ENCODE measurements at regions not wholly inside any gene's neighbourhood (a gene's known extent, or its start where the extent isn't known, plus 50 kb on each side); places are given as distances from the start of the nearest gene placed in this dataset.
"Not testable (repeated sequence)": the region's sequence is repeated elsewhere in the genome, so short reads cannot be mapped to it uniquely, and the experiment has no call there.

DNA sequence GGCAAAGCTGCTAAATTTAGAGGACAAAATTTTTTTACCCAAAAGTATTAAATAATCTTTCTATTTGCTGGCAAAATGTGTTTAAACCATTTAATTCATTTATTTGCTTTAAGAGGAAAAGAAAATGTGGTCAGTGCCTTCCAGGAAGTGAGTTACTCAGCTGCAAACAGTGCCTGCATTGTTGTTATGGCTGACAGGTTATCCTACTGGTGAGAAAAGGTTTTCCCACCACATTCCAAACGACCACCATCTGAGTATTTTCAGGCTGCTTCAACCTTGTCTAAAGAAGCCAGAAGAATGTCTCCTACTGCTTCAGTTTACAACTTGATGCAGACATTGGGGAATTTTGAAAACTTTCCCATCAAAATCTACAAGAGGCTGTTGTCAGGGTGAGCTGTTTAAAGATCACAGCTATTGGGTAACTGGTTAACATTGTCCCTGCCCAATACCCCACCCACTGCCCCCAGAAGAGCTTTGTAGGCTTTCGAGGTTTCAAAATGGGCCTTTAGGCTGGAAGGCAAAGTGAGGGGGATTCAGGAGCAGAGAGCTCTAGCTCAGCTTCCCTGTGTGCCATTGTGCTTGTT, 461.3 kb upstream of the FANCL start:
- TF ChIP-seq, protein P1, sequence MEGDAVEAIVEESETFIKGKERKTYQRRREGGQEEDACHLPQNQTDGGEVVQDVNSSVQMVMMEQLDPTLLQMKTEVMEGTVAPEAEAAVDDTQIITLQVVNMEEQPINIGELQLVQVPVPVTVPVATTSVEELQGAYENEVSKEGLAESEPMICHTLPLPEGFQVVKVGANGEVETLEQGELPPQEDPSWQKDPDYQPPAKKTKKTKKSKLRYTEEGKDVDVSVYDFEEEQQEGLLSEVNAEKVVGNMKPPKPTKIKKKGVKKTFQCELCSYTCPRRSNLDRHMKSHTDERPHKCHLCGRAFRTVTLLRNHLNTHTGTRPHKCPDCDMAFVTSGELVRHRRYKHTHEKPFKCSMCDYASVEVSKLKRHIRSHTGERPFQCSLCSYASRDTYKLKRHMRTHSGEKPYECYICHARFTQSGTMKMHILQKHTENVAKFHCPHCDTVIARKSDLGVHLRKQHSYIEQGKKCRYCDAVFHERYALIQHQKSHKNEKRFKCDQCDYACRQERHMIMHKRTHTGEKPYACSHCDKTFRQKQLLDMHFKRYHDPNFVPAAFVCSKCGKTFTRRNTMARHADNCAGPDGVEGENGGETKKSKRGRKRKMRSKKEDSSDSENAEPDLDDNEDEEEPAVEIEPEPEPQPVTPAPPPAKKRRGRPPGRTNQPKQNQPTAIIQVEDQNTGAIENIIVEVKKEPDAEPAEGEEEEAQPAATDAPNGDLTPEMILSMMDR (IDR thresholded peaks at IDR 0.05; ENCODE audit: low read depth, low read length), result no peak

DNA sequence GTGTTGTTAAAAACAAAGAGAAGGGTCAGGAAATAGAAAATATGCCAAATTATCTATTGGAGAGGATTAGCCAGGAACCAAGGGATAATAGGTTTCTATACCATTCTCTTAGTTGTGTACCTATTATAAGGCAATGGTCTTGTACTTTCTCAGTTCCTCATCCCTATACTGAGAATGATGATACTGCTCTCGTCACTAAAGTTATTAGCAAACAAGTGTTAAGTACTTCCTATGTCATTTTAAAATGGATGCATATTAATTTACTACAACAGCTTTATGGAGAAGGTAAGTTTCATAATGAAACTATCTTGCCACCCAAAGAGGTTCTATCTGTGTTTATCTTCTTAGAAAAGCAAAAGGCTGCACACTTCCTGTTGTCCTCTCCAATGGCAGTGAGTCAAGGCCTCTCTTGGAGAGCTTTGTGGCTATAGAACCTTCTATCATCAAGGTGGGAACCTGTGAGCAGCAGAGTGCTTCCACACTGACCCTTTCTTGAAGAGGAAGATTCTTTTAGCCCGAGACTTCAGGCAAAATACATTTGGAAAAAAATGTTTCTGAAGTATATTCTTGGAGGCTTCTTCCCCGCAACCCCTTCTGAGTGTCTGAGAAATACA, 460.7 kb upstream of the FANCL start:
- H3K4me3 ChIP-seq (ENCODE audit: low read depth, low read length), result no peak overlapping the region

More for the DNA sequence above, 461.3 kb upstream of the FANCL start:
- H3K4me3 ChIP-seq (ENCODE audit: low read depth, low read length), result no peak overlapping the region

DNA sequence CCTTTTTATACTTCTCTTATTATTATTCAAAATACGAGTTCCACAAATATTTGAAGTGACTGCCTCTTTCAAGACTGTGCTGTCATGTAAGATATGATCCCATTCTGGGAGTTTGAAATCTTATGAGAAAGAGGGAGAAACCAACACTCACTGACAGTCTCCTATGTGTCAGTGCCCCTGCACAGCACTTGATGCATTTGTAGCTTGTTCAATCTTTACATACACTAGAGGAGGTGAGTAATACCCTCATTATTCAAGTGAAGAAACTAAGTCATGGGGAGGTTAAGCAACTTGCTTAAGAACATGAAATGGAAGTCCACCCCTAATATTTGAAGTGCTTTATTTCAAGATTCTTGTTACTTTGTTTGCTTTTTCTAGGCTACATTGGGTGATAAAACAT, 459.5 kb upstream of the FANCL start:
- H3K4me3 ChIP-seq (ENCODE audit: low read depth, low read length), result no peak overlapping the region
- TF ChIP-seq, protein P1 (IDR thresholded peaks at IDR 0.05; ENCODE audit: low read depth, low read length), result no peak

More for the DNA sequence above, 460.7 kb upstream of the FANCL start:
- TF ChIP-seq, protein P1 (IDR thresholded peaks at IDR 0.05; ENCODE audit: low read depth, low read length), result no peak

DNA sequence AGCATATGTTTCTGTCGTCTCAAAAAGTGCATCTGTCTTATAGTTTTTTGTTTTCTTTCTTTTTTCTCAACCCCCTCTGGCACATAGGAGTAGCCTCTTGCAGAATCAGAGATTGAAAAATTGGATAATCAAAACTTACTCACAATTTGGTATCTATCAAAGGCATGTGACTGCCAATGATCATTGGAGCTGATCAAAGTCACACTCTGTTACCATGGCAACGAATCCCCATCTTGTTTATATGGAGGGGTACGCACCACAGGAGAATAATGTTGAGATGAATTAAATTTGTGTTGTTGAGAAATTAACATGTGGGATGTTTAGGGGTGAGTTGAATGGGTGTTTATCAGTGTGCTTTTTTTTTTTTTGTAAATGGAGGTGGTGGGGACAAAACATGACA, 458.3 kb upstream of the FANCL start:
- TF ChIP-seq, protein P1 (IDR thresholded peaks at IDR 0.05; ENCODE audit: low read depth, low read length), result no peak
- H3K4me3 ChIP-seq (ENCODE audit: low read depth, low read length), result no peak overlapping the region

DNA sequence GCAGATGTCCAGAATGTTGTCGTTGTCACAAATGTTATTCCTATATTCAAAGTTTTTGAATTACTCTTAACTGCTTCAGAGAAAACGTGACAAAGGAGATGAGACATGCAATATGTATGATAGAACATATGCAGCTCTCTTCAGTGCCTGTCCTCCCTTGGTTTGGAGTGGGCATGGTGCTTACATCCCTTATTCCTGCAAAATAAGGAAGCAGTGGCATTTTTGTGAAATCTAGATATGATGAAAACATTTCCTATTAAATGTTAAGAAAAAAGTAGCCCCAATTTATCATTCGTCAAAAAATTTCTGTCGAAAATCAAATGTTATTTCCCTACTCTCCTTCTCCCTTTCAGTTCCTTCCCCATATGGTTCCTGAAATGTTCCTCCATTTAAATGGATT, 457.5 kb upstream of the FANCL start:
- TF ChIP-seq, protein P1 (IDR thresholded peaks at IDR 0.05; ENCODE audit: low read depth, low read length), result no peak
- H3K4me3 ChIP-seq (ENCODE audit: low read depth, low read length), result no peak overlapping the region

DNA sequence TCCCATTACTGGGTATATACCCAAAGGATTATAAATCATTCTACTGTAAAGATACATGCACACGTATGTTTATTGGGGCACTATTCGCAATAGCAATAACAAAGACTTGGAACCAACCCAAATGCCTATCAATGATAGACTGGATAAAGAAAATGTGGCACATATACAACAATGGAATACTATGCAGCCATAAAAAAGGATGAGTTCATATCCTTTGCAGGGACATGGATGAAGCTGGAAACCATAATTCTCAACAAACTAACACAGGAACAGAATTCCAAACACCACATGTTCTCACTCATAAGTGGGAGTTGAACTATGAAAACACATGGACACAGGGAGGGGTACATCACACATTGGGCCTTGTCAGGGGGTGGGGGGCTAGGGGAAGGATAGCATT, 453.0 kb upstream of the FANCL start:
- H3K4me3 ChIP-seq (ENCODE audit: low read depth, low read length), result not testable (repeated sequence)

DNA sequence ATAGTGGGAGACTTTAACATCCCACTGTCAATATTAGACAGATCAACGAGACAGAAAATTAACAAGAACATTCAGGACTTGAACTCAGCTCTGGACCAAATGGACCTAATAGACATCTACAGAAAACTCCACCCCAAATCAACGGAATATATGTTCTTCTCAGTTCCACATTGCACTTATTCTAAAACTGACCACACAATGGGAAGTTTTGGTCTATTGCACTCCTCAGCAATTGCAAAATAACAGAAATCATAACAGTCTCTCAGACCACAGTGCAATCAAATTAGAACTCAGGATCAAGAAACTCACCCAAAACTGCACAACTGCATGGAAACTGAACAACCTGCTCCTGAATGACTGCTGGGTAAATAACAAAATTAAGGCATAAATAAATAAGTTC, 449.9 kb upstream of the FANCL start:
- H3K4me3 ChIP-seq (ENCODE audit: low read depth, low read length), result not testable (repeated sequence)

DNA sequence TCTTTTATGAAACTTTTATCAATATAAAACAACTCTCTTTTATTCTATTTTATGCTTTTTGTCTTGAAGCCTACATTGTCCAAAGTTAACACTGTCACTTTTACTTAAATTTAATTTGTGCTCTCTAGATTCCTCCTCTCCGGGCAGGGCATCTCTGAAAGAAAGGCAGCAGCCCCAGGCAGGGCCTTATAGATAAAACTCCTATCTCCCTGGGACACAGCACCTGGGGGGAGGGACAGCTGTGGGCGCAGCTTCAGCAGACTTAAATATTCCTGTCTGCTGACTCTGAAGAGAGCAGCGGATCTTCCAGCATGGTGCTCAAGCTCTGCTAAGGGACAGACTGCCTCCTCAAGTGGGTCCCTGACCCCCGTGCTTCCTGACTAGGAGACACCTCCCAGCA, 447.7 kb upstream of the FANCL start:
- TF ChIP-seq, protein P1 (IDR thresholded peaks at IDR 0.05; ENCODE audit: low read depth, low read length), result no peak
- H3K4me3 ChIP-seq (ENCODE audit: low read depth, low read length), result no peak overlapping the region

All from WI38 (cell line).